Activated naive CD4-positive, alpha-beta T cell treated with anti-CD3 and anti-CD28 coated beads for 36 hours (primary cell): ENCODE measurements at regions not wholly inside any gene's neighbourhood (a gene's known extent, or its start where the extent isn't known, plus 50 kb on each side); places are given as distances from the start of the nearest gene placed in this dataset.

ENCODE experiments used
- CTCF ChIA-PET: fragments of 350-600 bp; sonication (Branson Sonifier 250); formaldehyde crosslinking; loops from one replicate; lab custom pipeline; 2021; ENCODE audit warnings: antibody characterized with exemption; lab: Charles Lee
- DNase-seq: peaks from one replicate; pipeline ENCODE4 v3.0.0-alpha.2; 2020
- H3K27ac Mint-ChIP-seq: one replicate; pipeline ENCODE4 v1.8.0; 2021; ENCODE audit warnings: mild to moderate bottlenecking, mixed read lengths
- H3K27me3 Mint-ChIP-seq: one replicate; pipeline ENCODE4 v1.8.0; 2021; ENCODE audit warnings: low read depth, mixed read lengths
- H3K36me3 Mint-ChIP-seq: one replicate; pipeline ENCODE4 v1.8.0; 2021; ENCODE audit warnings: low read depth, mixed read lengths
- H3K4me1 Mint-ChIP-seq: one replicate; pipeline ENCODE4 v1.8.0; 2021; ENCODE audit warnings: low read depth, mixed read lengths
- H3K4me3 Mint-ChIP-seq: one replicate; pipeline ENCODE4 v1.8.0; 2021; ENCODE audit warnings: mild to moderate bottlenecking, moderate library complexity, mixed read lengths
- H3K9me3 Mint-ChIP-seq: one replicate; pipeline ENCODE4 v1.8.0; 2021; ENCODE audit warnings: mixed read lengths
- intact Hi-C: fragments of 100-400 bp; cut with micrococcal nuclease; formaldehyde crosslinking; loops from one replicate; pipeline ENCODE4 v1.15.1; 2023

DNA sequence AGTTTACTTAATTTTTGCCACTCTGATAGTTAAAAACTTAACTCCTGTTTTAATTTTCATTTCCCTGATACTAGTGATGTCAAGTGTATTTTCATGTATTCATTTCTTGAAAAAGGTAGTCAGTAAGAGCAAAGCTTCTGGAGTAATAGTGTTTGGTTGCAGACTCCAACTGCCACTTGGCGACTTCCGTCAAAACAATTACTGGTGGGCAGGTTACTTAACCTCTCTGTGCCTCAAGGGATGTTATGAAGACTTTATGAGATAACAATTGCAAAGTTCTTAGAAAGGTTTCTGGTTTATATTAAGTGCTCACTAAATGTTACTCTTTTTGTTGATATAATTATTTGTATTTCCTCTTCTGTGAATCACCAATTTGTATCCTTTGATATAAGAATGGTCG, 129.7 kb downstream of the NFKBIZ start:
- Mint-ChIP-seq H3K4me1 (no peaks in the 10 kb centered on the region), H3K4me3 (no peak overlapping the region), H3K27ac (no peak overlapping the region), H3K36me3 (no peaks in the 10 kb centered on the region), H3K9me3 (no peaks in the 10 kb centered on the region), H3K27me3 (no peaks in the 10 kb centered on the region)
- CTCF ChIA-PET: interaction anchor here (1.1 kb wide), 1 partner anchor 246 kb away, joined by 3 read pairs; no protein-coding TSS in a partner anchor
- DNase-seq: no peak
- intact Hi-C loops: loop anchor here (1.0 kb wide), 1 partner anchor 8 kb away; no protein-coding TSS in a partner anchor

DNA sequence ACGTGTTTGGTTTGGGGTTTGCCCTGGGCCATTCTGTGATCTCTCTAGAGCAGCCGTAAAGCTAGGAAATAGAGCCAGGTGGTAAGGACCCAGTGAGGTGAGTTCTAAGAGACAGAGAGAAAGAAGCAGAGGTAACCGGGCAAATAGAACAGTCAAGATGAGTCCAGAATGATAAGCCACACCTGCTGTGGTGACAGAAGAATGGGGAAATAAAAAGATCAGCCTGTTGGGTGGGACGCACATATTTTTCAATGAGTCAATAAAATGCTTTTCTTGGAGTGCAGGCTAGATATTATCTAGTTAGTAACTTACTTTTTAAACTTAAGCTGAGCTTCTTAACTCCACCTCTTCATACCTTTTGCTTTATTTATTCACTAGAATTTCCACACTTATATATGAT, 135.0 kb downstream of the NFKBIZ start:
- Mint-ChIP-seq H3K36me3 (no peaks in the 10 kb centered on the region), H3K4me1 (peaks cover 12% of the 10 kb centered on the region), H3K4me3 (no peak overlapping the region), H3K27ac (no peak overlapping the region), H3K27me3 (no peaks in the 10 kb centered on the region), H3K9me3 (no peaks in the 10 kb centered on the region)
- no peak for DNase-seq
- CTCF ChIA-PET: no interaction called here
- intact Hi-C loops: no loop called here

DNA sequence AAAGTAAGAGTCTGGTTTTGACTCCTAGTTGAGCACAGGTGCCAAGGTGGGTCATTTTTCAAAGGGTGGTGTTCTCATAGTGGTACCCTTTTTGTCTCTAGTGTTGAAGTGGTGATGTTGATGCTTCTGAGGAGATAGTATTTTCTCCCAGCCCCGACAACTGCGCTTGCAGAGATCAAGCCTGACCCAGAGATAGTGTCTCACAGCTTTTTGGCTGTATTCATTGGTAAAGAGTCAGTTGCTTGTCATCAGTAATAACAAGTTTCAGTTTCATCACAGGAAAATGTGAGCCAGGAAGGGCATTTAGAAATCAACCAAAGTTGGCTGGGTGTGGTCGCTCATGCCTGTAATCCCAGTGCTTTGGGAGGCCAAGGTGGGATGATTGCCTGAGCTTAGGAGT, 139.3 kb downstream of the NFKBIZ start:
- H3K27me3 Mint-ChIP-seq: no peaks in the 10 kb centered on the region
- peaks cover 21% of the 10 kb centered on the region for H3K4me1 Mint-ChIP-seq
- H3K9me3 Mint-ChIP-seq: no peaks in the 10 kb centered on the region
- intact Hi-C loops: loop anchor here (1.0 kb wide), 5 partner anchors 24 to 137 kb away; no protein-coding TSS in a partner anchor
- no peaks in the 10 kb centered on the region for H3K36me3 Mint-ChIP-seq
- H3K27ac Mint-ChIP-seq: no peak overlapping the region
- peak; percentile 31 for DNase-seq
- CTCF ChIA-PET: no interaction called here
- H3K4me3 Mint-ChIP-seq: no peak overlapping the region

DNA sequence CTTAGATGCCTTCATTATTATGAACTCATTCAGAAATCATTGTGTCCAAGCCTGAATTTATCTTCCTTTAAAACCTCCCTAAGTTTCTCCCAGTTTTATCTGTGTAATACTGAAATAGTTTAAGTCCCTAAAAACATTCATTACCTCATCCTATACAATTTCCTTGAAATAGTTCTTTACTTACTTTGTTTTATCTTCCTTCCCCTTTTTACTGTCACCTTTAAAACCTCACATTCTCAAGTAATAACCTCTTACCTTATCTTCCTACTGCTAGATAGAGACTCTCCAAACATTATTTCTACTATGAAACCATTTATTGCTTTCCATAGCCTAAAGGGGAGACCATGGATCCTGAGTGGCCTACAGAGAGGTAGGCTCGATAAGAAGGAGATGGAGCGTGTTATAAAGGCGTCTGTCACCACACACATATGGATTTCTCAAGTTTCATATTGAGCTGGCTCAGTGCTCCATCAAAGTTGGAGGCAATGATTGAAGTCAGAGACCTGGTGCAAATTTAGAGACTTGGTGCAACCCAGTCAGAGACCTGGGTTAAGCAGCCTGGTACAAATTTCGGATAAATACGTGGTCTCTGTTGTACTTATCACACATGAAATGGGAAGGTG, 140.4 kb downstream of the NFKBIZ start:
- no peak overlapping the region for H3K27ac Mint-ChIP-seq
- peaks cover 28% of the 10 kb centered on the region for H3K4me1 Mint-ChIP-seq
- intact Hi-C loops: no loop called here
- CTCF ChIA-PET: no interaction called here
- no peaks in the 10 kb centered on the region for H3K9me3 Mint-ChIP-seq
- DNase-seq: no peak
- H3K36me3 Mint-ChIP-seq: no peaks in the 10 kb centered on the region
- H3K4me3 Mint-ChIP-seq: no peak overlapping the region
- H3K27me3 Mint-ChIP-seq: no peaks in the 10 kb centered on the region

DNA sequence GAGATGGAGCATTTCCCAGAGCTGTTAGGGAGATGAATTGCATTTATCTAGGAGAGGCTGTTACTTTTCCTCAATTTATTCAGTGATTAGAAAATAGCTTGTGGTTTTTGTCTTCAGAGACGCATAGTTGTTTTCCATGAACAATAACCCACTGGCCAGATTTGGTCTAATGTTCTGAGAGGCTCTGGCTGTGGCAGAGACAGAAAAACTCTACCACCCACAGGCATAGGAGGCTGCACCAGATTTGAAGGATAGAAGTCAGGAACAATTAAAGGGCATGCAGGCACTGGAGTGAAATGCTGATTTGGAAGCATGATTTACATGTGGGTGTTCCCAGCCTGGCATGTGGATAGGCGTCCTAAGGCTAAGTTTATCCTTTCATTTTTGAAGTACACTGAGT, 143.5 kb downstream of the NFKBIZ start:
- intact Hi-C loops: no loop called here
- Mint-ChIP-seq H3K4me3 (no peak overlapping the region), H3K4me1 (peaks cover 45% of the 10 kb centered on the region), H3K36me3 (no peaks in the 10 kb centered on the region), H3K27me3 (no peaks in the 10 kb centered on the region), H3K9me3 (no peaks in the 10 kb centered on the region), H3K27ac (no peak overlapping the region)
- CTCF ChIA-PET: no interaction called here
- DNase-seq: no peak

DNA sequence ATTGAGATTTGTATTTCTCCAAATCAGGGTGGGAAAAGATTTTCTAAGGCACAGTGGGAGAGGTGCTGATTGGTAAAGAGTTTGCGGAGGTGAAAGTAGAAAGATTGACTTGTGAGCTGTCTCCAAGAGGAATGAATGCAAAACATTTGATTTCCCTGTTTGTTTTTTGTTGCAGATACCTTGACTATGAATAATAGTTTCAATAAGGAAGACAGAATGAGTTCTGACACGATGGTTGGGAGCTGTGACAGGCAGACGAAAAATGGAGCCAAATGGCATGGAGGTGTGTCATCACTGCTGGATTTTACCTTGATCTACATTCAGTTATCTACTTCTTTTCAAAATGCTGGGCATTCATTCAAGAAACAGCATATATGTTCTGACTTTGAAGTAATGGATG, 145.1 kb downstream of the NFKBIZ start:
- no peaks in the 10 kb centered on the region for H3K27me3 Mint-ChIP-seq
- H3K4me1 Mint-ChIP-seq: peaks cover 36% of the 10 kb centered on the region
- peak; percentile 29 for DNase-seq
- intact Hi-C loops: loop anchor here (2.0 kb wide), 1 partner anchor 230 kb away; no protein-coding TSS in a partner anchor
- H3K27ac Mint-ChIP-seq: no peak overlapping the region
- CTCF ChIA-PET: no interaction called here
- H3K36me3 Mint-ChIP-seq: no peaks in the 10 kb centered on the region
- no peaks in the 10 kb centered on the region for H3K9me3 Mint-ChIP-seq
- no peak overlapping the region for H3K4me3 Mint-ChIP-seq

DNA sequence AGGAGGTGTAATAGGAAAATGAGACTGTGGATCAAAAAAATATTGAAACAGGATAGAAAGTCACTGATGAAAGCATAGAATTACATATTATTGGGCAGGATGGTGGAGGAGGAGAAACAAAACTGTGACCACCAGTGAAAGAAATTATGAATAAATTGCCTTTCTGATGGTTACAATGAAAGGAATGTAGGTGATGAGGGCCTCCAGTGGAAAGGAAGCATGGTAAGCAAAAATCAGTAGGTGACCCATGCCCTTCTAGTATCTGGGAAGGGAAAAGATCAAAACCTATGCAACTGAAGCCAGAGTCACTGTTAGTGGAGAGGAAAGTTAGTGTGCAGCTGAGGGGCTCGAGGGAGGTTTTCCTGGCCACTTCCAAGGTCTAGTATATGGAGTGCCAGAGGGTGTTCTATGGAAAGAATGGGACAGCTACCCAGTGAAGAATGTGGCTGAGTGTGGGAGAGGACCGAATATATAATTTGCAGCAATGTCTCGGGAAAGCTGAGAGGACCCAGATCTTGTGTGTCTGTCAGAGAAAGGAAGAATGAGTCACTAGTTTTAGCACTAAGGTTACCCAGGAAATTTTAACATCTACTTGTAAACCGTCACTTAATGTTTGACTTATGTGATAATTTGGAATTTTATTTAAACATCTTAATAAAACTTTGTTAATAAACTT, 146.2 kb downstream of the NFKBIZ start:
- H3K36me3 Mint-ChIP-seq: no peaks in the 10 kb centered on the region
- H3K4me3 Mint-ChIP-seq: no peak overlapping the region
- no peaks in the 10 kb centered on the region for H3K9me3 Mint-ChIP-seq
- H3K27me3 Mint-ChIP-seq: no peaks in the 10 kb centered on the region
- H3K4me1 Mint-ChIP-seq: peaks cover 32% of the 10 kb centered on the region
- intact Hi-C loops: loop anchor here (2.0 kb wide), 2 partner anchors 23 to 229 kb away; no protein-coding TSS in a partner anchor
- CTCF ChIA-PET: interaction anchor here (1.0 kb wide), 1 partner anchor 22 kb away, joined by 3 read pairs; no protein-coding TSS in a partner anchor
- no peak for DNase-seq
- no peak overlapping the region for H3K27ac Mint-ChIP-seq

DNA sequence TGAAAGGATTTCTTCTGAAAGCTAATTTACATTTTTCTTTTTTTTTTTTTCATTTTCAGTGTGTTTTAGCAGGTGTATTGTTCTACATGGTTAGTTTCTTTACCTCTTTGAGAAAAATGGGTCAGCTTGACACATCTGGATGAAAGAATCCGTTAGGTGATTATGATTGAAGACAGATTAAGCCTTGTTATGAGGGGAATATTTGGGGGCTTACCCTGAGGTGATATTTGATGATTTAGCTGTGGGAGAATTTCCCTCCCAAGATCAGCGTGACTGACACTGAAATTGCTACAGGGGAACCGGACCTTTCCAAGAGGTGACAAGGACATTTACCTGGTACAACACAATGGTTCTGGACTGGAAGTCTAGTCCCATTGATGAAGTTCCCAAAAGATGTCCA, 147.5 kb downstream of the NFKBIZ start:
- Mint-ChIP-seq H3K4me3 (no peak overlapping the region), H3K4me1 (peaks cover 35% of the 10 kb centered on the region), H3K36me3 (no peaks in the 10 kb centered on the region), H3K9me3 (no peaks in the 10 kb centered on the region), H3K27me3 (no peaks in the 10 kb centered on the region), H3K27ac (no peak overlapping the region)
- intact Hi-C loops: loop anchor here (2.0 kb wide), 1 partner anchor 22 kb away; no protein-coding TSS in a partner anchor
- no peak for DNase-seq
- CTCF ChIA-PET: interaction anchor here (0.6 to 1.6 kb wide), 6 partner anchors 116 to 319 kb away, joined by 3 to 5 read pairs (median 4); no protein-coding TSS in a partner anchor

DNA sequence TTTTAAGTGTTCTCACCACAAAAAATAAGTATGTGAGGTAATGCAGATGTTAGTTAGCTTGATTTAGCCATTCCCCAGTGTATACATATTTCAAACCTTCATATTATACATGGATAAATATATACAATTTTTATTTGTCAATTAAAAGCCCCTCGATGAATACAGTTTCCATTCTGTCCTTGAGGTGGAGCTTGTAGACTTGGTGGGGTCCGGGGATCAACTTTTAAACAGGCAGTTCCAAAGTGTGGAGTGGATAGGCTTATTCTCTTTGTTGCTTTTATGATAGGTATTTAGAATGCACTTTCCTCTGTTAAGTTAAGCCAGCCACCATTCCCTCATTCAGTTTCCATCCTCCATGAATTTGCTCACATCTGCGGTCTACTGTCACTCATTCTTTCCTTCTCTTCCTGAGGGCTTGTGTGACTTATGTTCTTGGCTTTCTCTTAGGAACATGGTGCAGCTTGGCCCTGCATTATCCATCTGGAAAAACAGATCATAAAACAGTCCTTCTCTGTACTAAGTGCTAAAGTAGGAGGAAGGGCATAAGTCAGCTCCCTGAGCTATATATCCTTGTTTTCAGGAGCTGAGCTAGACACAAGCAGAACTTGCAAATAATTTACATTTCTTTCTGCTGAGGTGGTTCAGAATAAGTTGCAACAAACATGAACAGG, 149.1 kb downstream of the NFKBIZ start:
- H3K9me3 Mint-ChIP-seq: no peaks in the 10 kb centered on the region
- no peak overlapping the region for H3K27ac Mint-ChIP-seq
- DNase-seq: no peak
- intact Hi-C loops: no loop called here
- CTCF ChIA-PET: interaction anchor here (0.6 to 1.6 kb wide), 3 partner anchors 19 to 231 kb away, joined by 3 to 4 read pairs (median 3); no protein-coding TSS in a partner anchor
- H3K4me3 Mint-ChIP-seq: no peak overlapping the region
- no peaks in the 10 kb centered on the region for H3K36me3 Mint-ChIP-seq
- H3K27me3 Mint-ChIP-seq: no peaks in the 10 kb centered on the region
- H3K4me1 Mint-ChIP-seq: peaks cover 34% of the 10 kb centered on the region

DNA sequence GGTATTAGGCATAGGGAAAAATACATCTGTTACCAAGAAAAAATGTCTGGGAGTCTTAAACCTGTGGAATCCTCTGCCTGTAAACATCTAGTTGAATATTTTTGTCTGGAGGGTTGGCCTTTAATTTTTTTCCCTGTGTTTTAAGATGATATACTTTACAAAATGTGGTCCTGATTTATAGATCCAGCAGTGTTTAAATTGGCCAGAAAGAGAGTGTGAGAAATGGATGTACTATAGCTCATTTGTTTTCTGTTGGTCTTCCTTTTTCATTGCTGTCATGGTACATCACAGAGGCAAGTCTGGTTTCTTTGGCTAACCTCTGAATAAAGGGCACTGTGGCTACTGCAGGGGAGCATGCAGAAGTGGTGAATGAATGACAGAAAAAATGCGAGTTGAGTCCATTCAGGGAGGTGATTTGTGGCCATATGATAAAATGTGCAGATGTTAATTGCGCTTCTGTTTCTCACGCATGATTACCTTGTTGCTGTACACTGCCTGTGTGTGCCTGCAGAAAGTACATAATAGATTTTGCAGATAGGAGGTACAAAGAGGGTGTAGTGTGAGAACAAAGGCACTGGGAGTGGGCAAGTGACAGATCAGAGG, 150.0 kb downstream of the NFKBIZ start:
- intact Hi-C loops: no loop called here
- H3K27me3 Mint-ChIP-seq: no peaks in the 10 kb centered on the region
- peaks cover 32% of the 10 kb centered on the region for H3K4me1 Mint-ChIP-seq
- no peaks in the 10 kb centered on the region for H3K9me3 Mint-ChIP-seq
- DNase-seq: no peak
- H3K36me3 Mint-ChIP-seq: no peaks in the 10 kb centered on the region
- no peak overlapping the region for H3K4me3 Mint-ChIP-seq
- no peak overlapping the region for H3K27ac Mint-ChIP-seq
- CTCF ChIA-PET: interaction anchor here (0.6 kb wide), 1 partner anchor 101 kb away, joined by 3 read pairs; no protein-coding TSS in a partner anchor

DNA sequence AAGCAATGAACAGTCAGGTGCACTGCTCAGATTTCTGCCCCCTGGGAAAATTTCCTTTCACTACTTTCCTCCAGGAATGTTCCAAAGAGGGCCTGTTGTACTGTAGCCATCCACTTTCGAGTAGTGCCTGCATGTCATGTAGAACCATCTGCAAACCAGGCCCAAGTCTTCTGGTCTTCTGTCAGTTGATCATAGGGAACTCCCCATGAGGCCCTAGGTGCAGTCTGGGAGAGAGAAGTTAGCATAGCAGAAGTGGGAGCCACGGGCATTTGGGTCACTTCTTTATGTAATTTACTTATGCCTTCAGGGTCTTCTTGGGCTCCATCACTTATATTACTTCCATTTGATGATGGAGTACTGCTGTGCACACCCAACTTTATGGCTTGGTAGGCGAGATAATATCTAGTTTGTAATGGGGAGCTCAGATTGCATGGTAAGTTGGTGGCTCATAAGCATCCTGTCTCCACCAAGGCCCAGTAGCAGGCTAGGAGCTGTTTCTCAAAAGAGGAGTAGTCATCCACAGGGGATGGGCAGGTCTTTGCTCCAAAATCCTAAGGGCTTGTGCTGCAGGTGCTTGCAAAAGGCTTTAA, 151.4 kb downstream of the NFKBIZ start:
- no peaks in the 10 kb centered on the region for H3K27me3 Mint-ChIP-seq
- no peak overlapping the region for H3K4me3 Mint-ChIP-seq
- no peak overlapping the region for H3K27ac Mint-ChIP-seq
- peaks cover 19% of the 10 kb centered on the region for H3K4me1 Mint-ChIP-seq
- intact Hi-C loops: no loop called here
- CTCF ChIA-PET: interaction anchor here (0.7 kb wide), 1 partner anchor 198 kb away, joined by 3 read pairs; no protein-coding TSS in a partner anchor
- no peaks in the 10 kb centered on the region for H3K9me3 Mint-ChIP-seq
- no peaks in the 10 kb centered on the region for H3K36me3 Mint-ChIP-seq
- DNase-seq: no peak

DNA sequence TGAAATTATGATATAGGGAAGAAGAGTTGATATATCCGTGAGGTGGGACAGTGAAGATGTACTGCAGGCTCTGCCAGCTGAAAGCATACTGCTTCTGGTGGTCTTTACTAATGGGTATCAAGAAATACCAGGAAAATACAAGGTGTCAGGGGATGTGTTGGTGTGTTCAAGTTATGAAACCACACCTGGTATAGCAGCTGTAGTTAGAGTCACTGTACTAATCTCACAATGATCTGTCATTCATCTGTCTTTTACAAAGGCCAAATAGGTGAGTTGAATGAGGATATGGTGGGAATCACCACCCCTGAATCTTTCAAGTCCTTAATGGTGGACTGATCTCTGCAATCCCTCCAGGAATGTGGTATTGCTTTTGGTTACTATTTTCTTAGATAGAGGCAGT, 152.7 kb downstream of the NFKBIZ start:
- Mint-ChIP-seq H3K4me1 (peaks cover 11% of the 10 kb centered on the region), H3K36me3 (no peaks in the 10 kb centered on the region), H3K27ac (no peak overlapping the region), H3K4me3 (no peak overlapping the region), H3K9me3 (no peaks in the 10 kb centered on the region), H3K27me3 (no peaks in the 10 kb centered on the region)
- DNase-seq: no peak
- intact Hi-C loops: no loop called here
- CTCF ChIA-PET: no interaction called here
